IMR-90 (cell line): ENCODE measurements at regions not wholly inside any gene's neighbourhood (a gene's known extent, or its start where the extent isn't known, plus 50 kb on each side); places are given as distances from the start of the nearest gene placed in this dataset.

Source experiments
- ATAC-seq: fragments of 200-7000 bp; cut with Tn5 transposase; 2 replicates; pipeline ENCODE4 v1.9.1; 2020; ENCODE audit warnings: low read depth, mild to moderate bottlenecking, moderate library complexity
- BruUV-seq: library from RNA; stranded (reverse); fragments of 400-500 nt; replicated peaks from 2 replicates; lab custom pipeline; 2021; lab: Mats Ljungman, UMichigan
- CTCF ChIA-PET: fragments of 300-600 bp; formaldehyde crosslinking; extraction: SDS; loops from one replicate; lab custom pipeline; 2021; ENCODE audit warnings: antibody characterized with exemption; lab: Yijun Ruan, JAX
- POLR2A ChIA-PET: fragments of 300-600 bp; sonication (Branson Sonifier 250); formaldehyde crosslinking; loops from one replicate; lab custom pipeline; 2022; ENCODE audit warnings: antibody characterized with exemption; ENCODE audit not compliant: unreplicated experiment; lab: Charles Lee
- DNase-seq: peaks from one replicate; pipeline ENCODE4 v3.0.0; 2013
- H2AFZ ChIP-seq: replicated peaks from 2 replicates; pipeline ENCODE3; 2013; ENCODE audit warnings: low read length, mild to moderate bottlenecking; ENCODE audit not compliant: poor library complexity
- H2AK5ac ChIP-seq: 2 replicates; pipeline ENCODE4 v1.6.1; 2013; ENCODE audit warnings: low read depth, low read length, inconsistent platforms
- H2AK9ac ChIP-seq: replicated peaks from 2 replicates; pipeline ENCODE3; 2013; ENCODE audit warnings: mild to moderate bottlenecking, low read depth, low read length, moderate library complexity; ENCODE audit not compliant: poor library complexity
- H2BK120ac ChIP-seq: 2 replicates; pipeline ENCODE4 v1.6.1; 2013; ENCODE audit warnings: low read depth, low read length, inconsistent platforms
- H2BK15ac ChIP-seq: 3 replicates; pipeline ENCODE4 v1.6.1; 2013; ENCODE audit warnings: low read depth, low read length, inconsistent platforms
- H2BK20ac ChIP-seq: 2 replicates; pipeline ENCODE4 v1.6.1; 2013; ENCODE audit warnings: low read depth, mild to moderate bottlenecking, inconsistent platforms, low read length, moderate library complexity
- H2BK5ac ChIP-seq: 2 replicates; pipeline ENCODE4 v1.6.1; 2013; ENCODE audit warnings: mild to moderate bottlenecking, low read depth, low read length, inconsistent platforms; ENCODE audit not compliant: poor library complexity, severe bottlenecking
- H3K14ac ChIP-seq: replicated peaks from 2 replicates; pipeline ENCODE4 v1.6.1; 2013; ENCODE audit warnings: low read depth, low read length, inconsistent platforms
- H3K18ac ChIP-seq: 2 replicates; pipeline ENCODE4 v1.6.1; 2013; ENCODE audit warnings: low read depth, low read length, control low read depth
- H3K23ac ChIP-seq: 2 replicates; pipeline ENCODE4 v1.6.1; 2013; ENCODE audit warnings: low read depth, low read length, inconsistent platforms
- H3K27ac ChIP-seq: 2 replicates; pipeline ENCODE4 v1.5.1; 2013; ENCODE audit warnings: mild to moderate bottlenecking, control low read depth, low read length; ENCODE audit not compliant: insufficient read depth
- H3K27me3 ChIP-seq: 2 replicates; pipeline ENCODE4 v1.6.1; 2013; ENCODE audit warnings: low read length; ENCODE audit not compliant: control insufficient read depth, insufficient read depth
- H3K36me3 ChIP-seq: 2 replicates; pipeline ENCODE4 v1.6.1; 2013; ENCODE audit warnings: low read length, mixed read lengths; ENCODE audit not compliant: control insufficient read depth, insufficient read depth
- H3K4ac ChIP-seq: 2 replicates; pipeline ENCODE4 v1.6.1; 2013; ENCODE audit warnings: low read depth, low read length, inconsistent platforms
- H3K4me1 ChIP-seq: 2 replicates; pipeline ENCODE4 v1.6.1; 2013; ENCODE audit warnings: low read length, mixed read lengths; ENCODE audit not compliant: control insufficient read depth, insufficient read depth
- H3K4me2 ChIP-seq: 2 replicates; pipeline ENCODE4 v1.6.1; 2013; ENCODE audit warnings: low read depth, mild to moderate bottlenecking, control low read depth, low read length, moderate library complexity
- H3K4me3 ChIP-seq: 2 replicates; pipeline ENCODE4 v1.5.1; 2013; ENCODE audit warnings: low read depth, mild to moderate bottlenecking, control low read depth, low read length, moderate library complexity; ENCODE audit not compliant: insufficient read depth
- H3K56ac ChIP-seq: 2 replicates; pipeline ENCODE4 v1.6.1; 2013; ENCODE audit warnings: low read length, inconsistent platforms; ENCODE audit not compliant: insufficient read depth; ENCODE audit errors: extremely low read depth
- H3K79me1 ChIP-seq, 2 experiments: 2 replicates each; pipeline ENCODE4 v1.6.1; 2013; ENCODE audit warnings: low read length in 2 of 2, inconsistent platforms in 1 of 2, low read depth in 1 of 2
- H3K9ac ChIP-seq: 2 replicates; pipeline ENCODE4 v1.6.1; 2013; ENCODE audit warnings: low read depth, low read length, control low read depth
- H3K9me1 ChIP-seq: 2 replicates; pipeline ENCODE4 v1.6.1; 2013; ENCODE audit warnings: low read length, inconsistent platforms; ENCODE audit not compliant: insufficient read depth
- H3K9me3 ChIP-seq: 2 replicates; pipeline ENCODE4 v1.6.1; 2013; ENCODE audit warnings: low read length; ENCODE audit not compliant: control insufficient read depth, insufficient read depth
- H4K20me1 ChIP-seq: 2 replicates; pipeline ENCODE4 v1.6.1; 2013; ENCODE audit warnings: low read length, inconsistent platforms; ENCODE audit not compliant: insufficient read depth
- H4K5ac ChIP-seq: 2 replicates; pipeline ENCODE4 v1.6.1; 2013; ENCODE audit warnings: mild to moderate bottlenecking, low read depth, low read length, control low read depth
- H4K8ac ChIP-seq, 2 experiments: 2 replicates each; pipeline ENCODE4 v1.6.1; 2013; ENCODE audit warnings: low read depth in 2 of 2, low read length in 2 of 2, control low read depth in 1 of 2, inconsistent platforms in 1 of 2
- H4K91ac ChIP-seq: 2 replicates; pipeline ENCODE4 v1.6.1; 2013; ENCODE audit warnings: low read depth, low read length, inconsistent platforms; ENCODE audit not compliant: insufficient read depth
- CEBPB ChIP-seq: IDR thresholded peaks from 2 replicates; pipeline ENCODE4 v1.6.1; 2012; ENCODE audit warnings: low read depth, low read length, improper control_type of control experiment
- CHD1 ChIP-seq: IDR thresholded peaks from 2 replicates; pipeline ENCODE4 v1.6.1; 2012; ENCODE audit warnings: low read depth, low read length, improper control_type of control experiment
- FOS ChIP-seq: fragments of 150-350 bp; IDR thresholded peaks from 2 replicates; pipeline ENCODE4 v1.6.1; 2016; ENCODE audit warnings: low read depth, low read length
- MAFK ChIP-seq: IDR thresholded peaks from 2 replicates; pipeline ENCODE4 v1.6.1; 2012; ENCODE audit warnings: low read depth, low read length, improper control_type of control experiment
- MXI1 ChIP-seq: IDR thresholded peaks from 2 replicates; pipeline ENCODE4 v1.6.1; 2012; ENCODE audit warnings: low read depth, mild to moderate bottlenecking, low read length, moderate library complexity, borderline replicate concordance
- NFE2L2 ChIP-seq: fragments of 150-350 bp; IDR thresholded peaks from 2 replicates; pipeline ENCODE4 v1.6.1; 2016; ENCODE audit warnings: low read depth, mild to moderate bottlenecking, low read length
- POLR2A ChIP-seq: IDR thresholded peaks from 2 replicates; pipeline ENCODE4 v1.6.1; 2012; ENCODE audit warnings: mild to moderate bottlenecking, low read depth, low read length
- RFX5 ChIP-seq: IDR thresholded peaks from 2 replicates; pipeline ENCODE4 v1.8.0; 2012; ENCODE audit warnings: low read depth, mild to moderate bottlenecking, low read length, moderate library complexity
- SMC3 ChIP-seq: fragments of 150-350 bp; IDR thresholded peaks from 2 replicates; pipeline ENCODE4 v1.6.1; 2016; ENCODE audit warnings: low read depth, mild to moderate bottlenecking, antibody characterized with exemption, low read length, moderate library complexity
- WGBS, 2 experiments: methylation state at CpG; one replicate each; pipeline versions ENCODE4 v1.1.5 to v1.1.7; 2013; ENCODE audit warnings: missing lambda C conversion rate in 2 of 2; ENCODE audit not compliant: insufficient read length in 1 of 2; ENCODE audit errors: extremely low coverage in 2 of 2; 5-methylcytosine and 5-hydroxymethylcytosine counted together
- dilution Hi-C: fragments of 300-500 bp; cut with HindIII; formaldehyde crosslinking; loops from one replicate; pipeline ENCODE4 v1.14.3; 2018; ENCODE audit warnings: low sequenced_read_pairs; ENCODE audit not compliant: unreplicated experiment
- in situ Hi-C: fragments of 300-500 bp; cut with MboI; formaldehyde crosslinking; loops from 3 replicates; pipeline ENCODE4 v1.14.3; 2019; ENCODE audit warnings: low sequenced_read_pairs, inconsistent platforms, mixed read lengths
- intact Hi-C: fragments of 100-400 bp; cut with micrococcal nuclease; formaldehyde crosslinking; loops from 2 replicates; pipeline ENCODE4 v1.10.0; 2022
- TF ChIP-seq, protein P1 (sequence below): fragments of 150-350 bp; IDR thresholded peaks from 2 replicates; pipeline ENCODE4 v1.6.1; 2016; ENCODE audit warnings: low read depth, mild to moderate bottlenecking, low read length, moderate library complexity, borderline replicate concordance
- TF ChIP-seq, protein P2 (sequence below): fragments of 150-350 bp; IDR thresholded peaks from 2 replicates; pipeline ENCODE4 v1.6.1; 2017; ENCODE audit warnings: mild to moderate bottlenecking, antibody characterized with exemption, low read length, low read depth
- TF ChIP-seq, protein P3 (sequence below): conservative IDR thresholded peaks from 2 replicates; pipeline ENCODE4 v1.5.1; 2012; ENCODE audit warnings: mild to moderate bottlenecking, low read depth, low read length, improper control_type of control experiment

DNA sequence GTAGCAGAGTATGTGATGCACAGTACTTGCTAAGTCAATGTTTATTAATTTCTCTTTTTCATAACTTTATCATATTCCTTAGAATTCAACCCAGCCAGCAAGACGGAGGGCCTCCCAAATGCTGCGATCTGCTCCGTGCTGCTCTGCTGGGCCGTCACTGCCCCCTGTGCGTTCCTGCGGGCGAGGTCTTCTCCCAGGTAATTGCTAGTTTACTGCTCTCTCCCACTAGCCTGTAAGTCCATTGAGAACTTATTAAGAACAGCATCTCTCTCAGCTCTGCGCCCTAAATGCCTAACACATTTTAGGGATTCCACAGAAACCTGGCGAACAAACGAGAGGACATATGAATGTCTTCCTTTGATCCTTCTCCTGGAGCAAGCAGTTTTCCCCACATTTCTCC is 153.6 kb upstream of the ARHGAP28 start:
- no peak overlapping the region for H3K4me2 ChIP-seq
- intact Hi-C loops (no loop called here), in situ Hi-C loops (no loop called here), dilution Hi-C loops (no loop called here)
- H4K8ac ChIP-seq: no peak overlapping the region
- H2BK5ac ChIP-seq: no peak overlapping the region
- CTCF ChIA-PET: interaction anchor here (0.6 to 1.1 kb wide), 2 partner anchors 8 to 108 kb away, joined by 4 to 5 read pairs; no protein-coding TSS in a partner anchor
- no peak overlapping the region for H3K27ac ChIP-seq
- H3K9me1 ChIP-seq: no peaks in the 10 kb centered on the region
- no peaks in the 10 kb centered on the region for H3K79me1 ChIP-seq
- no peak overlapping the region for H3K4ac ChIP-seq
- H2AFZ ChIP-seq: no peak overlapping the region
- no peak overlapping the region for H2BK120ac ChIP-seq
- no peaks in the 10 kb centered on the region for H4K20me1 ChIP-seq
- H2BK15ac ChIP-seq: no peak overlapping the region
- no peak overlapping the region for H2BK20ac ChIP-seq
- no peaks in the 10 kb centered on the region for H3K4me1 ChIP-seq
- no peak overlapping the region for H3K9ac ChIP-seq
- no peak overlapping the region for H2AK5ac ChIP-seq
- TF ChIP-seq, protein P1, sequence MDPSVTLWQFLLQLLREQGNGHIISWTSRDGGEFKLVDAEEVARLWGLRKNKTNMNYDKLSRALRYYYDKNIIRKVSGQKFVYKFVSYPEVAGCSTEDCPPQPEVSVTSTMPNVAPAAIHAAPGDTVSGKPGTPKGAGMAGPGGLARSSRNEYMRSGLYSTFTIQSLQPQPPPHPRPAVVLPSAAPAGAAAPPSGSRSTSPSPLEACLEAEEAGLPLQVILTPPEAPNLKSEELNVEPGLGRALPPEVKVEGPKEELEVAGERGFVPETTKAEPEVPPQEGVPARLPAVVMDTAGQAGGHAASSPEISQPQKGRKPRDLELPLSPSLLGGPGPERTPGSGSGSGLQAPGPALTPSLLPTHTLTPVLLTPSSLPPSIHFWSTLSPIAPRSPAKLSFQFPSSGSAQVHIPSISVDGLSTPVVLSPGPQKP: no peak
- no peak for TF ChIP-seq RFX5
- TF ChIP-seq CHD1: no peak
- TF ChIP-seq, protein P2, sequence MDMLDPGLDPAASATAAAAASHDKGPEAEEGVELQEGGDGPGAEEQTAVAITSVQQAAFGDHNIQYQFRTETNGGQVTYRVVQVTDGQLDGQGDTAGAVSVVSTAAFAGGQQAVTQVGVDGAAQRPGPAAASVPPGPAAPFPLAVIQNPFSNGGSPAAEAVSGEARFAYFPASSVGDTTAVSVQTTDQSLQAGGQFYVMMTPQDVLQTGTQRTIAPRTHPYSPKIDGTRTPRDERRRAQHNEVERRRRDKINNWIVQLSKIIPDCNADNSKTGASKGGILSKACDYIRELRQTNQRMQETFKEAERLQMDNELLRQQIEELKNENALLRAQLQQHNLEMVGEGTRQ: no peak
- TF ChIP-seq MXI1: no peak
- no peak for TF ChIP-seq CEBPB
- no peak for TF ChIP-seq FOS
- no peak for TF ChIP-seq MAFK
- no peak for TF ChIP-seq POLR2A
- TF ChIP-seq, protein P3, sequence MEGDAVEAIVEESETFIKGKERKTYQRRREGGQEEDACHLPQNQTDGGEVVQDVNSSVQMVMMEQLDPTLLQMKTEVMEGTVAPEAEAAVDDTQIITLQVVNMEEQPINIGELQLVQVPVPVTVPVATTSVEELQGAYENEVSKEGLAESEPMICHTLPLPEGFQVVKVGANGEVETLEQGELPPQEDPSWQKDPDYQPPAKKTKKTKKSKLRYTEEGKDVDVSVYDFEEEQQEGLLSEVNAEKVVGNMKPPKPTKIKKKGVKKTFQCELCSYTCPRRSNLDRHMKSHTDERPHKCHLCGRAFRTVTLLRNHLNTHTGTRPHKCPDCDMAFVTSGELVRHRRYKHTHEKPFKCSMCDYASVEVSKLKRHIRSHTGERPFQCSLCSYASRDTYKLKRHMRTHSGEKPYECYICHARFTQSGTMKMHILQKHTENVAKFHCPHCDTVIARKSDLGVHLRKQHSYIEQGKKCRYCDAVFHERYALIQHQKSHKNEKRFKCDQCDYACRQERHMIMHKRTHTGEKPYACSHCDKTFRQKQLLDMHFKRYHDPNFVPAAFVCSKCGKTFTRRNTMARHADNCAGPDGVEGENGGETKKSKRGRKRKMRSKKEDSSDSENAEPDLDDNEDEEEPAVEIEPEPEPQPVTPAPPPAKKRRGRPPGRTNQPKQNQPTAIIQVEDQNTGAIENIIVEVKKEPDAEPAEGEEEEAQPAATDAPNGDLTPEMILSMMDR: no peak
- no peak for TF ChIP-seq NFE2L2
- TF ChIP-seq SMC3: no peak
- DNase-seq: no peak
- H2AK9ac ChIP-seq: no peak overlapping the region
- ATAC-seq: no peak
- H3K56ac ChIP-seq: no peak overlapping the region
- H3K4me3 ChIP-seq: no peak overlapping the region
- WGBS, 2 experiments: 86% methylated on average over 7 of the region's 10 CpGs; no CpG with 5 or more reads in 1 of the 2 experiments
- no peaks in the 10 kb centered on the region for H3K36me3 ChIP-seq
- H4K91ac ChIP-seq: no peak overlapping the region
- H3K23ac ChIP-seq: no peak overlapping the region
- H4K5ac ChIP-seq: no peak overlapping the region
- H3K27me3 ChIP-seq: peaks cover 3% of the 10 kb centered on the region
- no peak overlapping the region for H3K18ac ChIP-seq
- H3K9me3 ChIP-seq: no peaks in the 10 kb centered on the region
- no peak overlapping the region for H3K14ac ChIP-seq
- BruUV-seq: no TSS peak
- POLR2A ChIA-PET: no interaction called here
